RWPE2 (cell line): ENCODE measurements at regions not wholly inside any gene's neighbourhood (a gene's known extent, or its start where the extent isn't known, plus 50 kb on each side); places are given as distances from the start of the nearest gene placed in this dataset.

Experiments used
- ATAC-seq: fragments of 200-7000 bp; cut with Tn5 transposase; 3 replicates; pipeline ENCODE4 v1.9.1; 2021; ENCODE audit warnings: low read depth
- DNase-seq: peaks from one replicate; pipeline ENCODE4 v3.0.0-alpha.2; 2020; ENCODE audit warnings: low spot score
- H3K27ac ChIP-seq: fragments of 450-650 bp; 2 replicates; pipeline ENCODE4 v1.5.1; 2017; ENCODE audit warnings: mild to moderate bottlenecking; ENCODE audit not compliant: poor library complexity, severe bottlenecking
- H3K27me3 ChIP-seq: fragments of 250-450 bp; sonication (Bioruptor Pico); 2 replicates; pipeline ENCODE4 v1.5.1; 2021; ENCODE audit warnings: mild to moderate bottlenecking, moderate library complexity; ENCODE audit not compliant: insufficient read depth, poor library complexity, severe bottlenecking
- H3K36me3 ChIP-seq: fragments of 250-450 bp; sonication (Bioruptor Pico); 2 replicates; pipeline ENCODE4 v1.5.1; 2020; ENCODE audit warnings: low read depth, mild to moderate bottlenecking, moderate library complexity
- H3K4me1 ChIP-seq: fragments of 250-450 bp; sonication (Bioruptor Pico); 2 replicates; pipeline ENCODE4 v1.5.1; 2021; ENCODE audit warnings: mild to moderate bottlenecking, moderate library complexity; ENCODE audit not compliant: insufficient read depth, poor library complexity, severe bottlenecking
- H3K4me3 ChIP-seq: fragments of 250-450 bp; sonication (Bioruptor Pico); 2 replicates; pipeline ENCODE4 v1.5.1; 2021; ENCODE audit warnings: mild to moderate bottlenecking, moderate library complexity; ENCODE audit not compliant: severe bottlenecking
- H3K9me3 ChIP-seq: fragments of 250-450 bp; sonication (Bioruptor Pico); 2 replicates; pipeline ENCODE4 v1.5.1; 2021; ENCODE audit warnings: mild to moderate bottlenecking, moderate library complexity; ENCODE audit not compliant: severe bottlenecking
- TF ChIP-seq, protein P1 (sequence below): fragments of 450-650 bp; IDR thresholded peaks from one replicate; pipeline ENCODE4 v1.5.1; 2017; ENCODE audit warnings: mild to moderate bottlenecking, moderate library complexity; ENCODE audit not compliant: poor library complexity, severe bottlenecking

DNA sequence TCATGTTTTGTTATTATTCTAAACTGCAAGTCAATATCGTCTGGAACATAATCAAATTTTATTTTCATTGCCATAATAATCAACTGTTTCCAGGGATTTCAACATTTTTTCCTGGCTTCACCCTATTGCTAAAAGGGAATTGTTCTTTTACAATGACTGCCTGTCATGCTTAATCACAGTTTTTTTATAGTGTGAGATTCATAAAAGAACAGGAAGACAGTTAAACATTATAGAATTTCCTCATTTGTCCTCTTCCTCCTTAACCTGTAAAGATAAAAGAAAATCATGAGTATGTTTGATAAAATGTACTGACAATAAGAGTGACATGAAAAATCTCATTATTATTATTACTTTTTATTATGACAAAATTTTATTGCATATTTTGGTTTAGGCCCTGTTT, 73.3 kb upstream of the CENPW start:
- TF ChIP-seq, protein P1, sequence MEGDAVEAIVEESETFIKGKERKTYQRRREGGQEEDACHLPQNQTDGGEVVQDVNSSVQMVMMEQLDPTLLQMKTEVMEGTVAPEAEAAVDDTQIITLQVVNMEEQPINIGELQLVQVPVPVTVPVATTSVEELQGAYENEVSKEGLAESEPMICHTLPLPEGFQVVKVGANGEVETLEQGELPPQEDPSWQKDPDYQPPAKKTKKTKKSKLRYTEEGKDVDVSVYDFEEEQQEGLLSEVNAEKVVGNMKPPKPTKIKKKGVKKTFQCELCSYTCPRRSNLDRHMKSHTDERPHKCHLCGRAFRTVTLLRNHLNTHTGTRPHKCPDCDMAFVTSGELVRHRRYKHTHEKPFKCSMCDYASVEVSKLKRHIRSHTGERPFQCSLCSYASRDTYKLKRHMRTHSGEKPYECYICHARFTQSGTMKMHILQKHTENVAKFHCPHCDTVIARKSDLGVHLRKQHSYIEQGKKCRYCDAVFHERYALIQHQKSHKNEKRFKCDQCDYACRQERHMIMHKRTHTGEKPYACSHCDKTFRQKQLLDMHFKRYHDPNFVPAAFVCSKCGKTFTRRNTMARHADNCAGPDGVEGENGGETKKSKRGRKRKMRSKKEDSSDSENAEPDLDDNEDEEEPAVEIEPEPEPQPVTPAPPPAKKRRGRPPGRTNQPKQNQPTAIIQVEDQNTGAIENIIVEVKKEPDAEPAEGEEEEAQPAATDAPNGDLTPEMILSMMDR, result no peak
- no peaks in the 10 kb centered on the region for H3K9me3 ChIP-seq
- no peak overlapping the region for H3K4me3 ChIP-seq
- no peaks in the 10 kb centered on the region for H3K27me3 ChIP-seq
- DNase-seq, result no peak
- no peak for ATAC-seq
- H3K4me1 ChIP-seq, result no peaks in the 10 kb centered on the region
- no peaks in the 10 kb centered on the region for H3K36me3 ChIP-seq
- no peak overlapping the region for H3K27ac ChIP-seq

DNA sequence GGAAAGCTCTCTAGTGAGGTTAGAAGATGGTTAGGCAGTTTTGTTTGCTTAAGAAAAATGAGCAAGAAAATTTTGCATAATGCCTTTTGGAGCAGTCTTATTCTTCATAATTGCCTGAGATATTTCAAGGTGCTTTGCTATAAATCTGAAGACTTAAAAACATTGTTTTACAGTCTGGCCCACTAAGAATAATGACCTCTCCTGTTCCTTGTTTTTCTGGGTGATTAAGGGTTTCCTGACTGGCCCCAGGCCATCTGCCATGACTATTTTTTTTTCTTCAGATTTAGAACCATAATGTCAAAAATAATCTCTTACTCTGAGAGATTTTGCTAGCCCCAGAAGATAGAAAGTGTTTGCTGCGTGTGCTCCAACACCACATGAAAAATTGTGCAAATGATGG, 72.3 kb upstream of the CENPW start:
- no peak overlapping the region for H3K27ac ChIP-seq
- no peaks in the 10 kb centered on the region for H3K9me3 ChIP-seq
- H3K27me3 ChIP-seq, result no peaks in the 10 kb centered on the region
- DNase-seq (no peak), ATAC-seq (no peak)
- H3K4me1 ChIP-seq, result no peaks in the 10 kb centered on the region
- H3K36me3 ChIP-seq, result no peaks in the 10 kb centered on the region
- TF ChIP-seq, protein P1, result no peak
- H3K4me3 ChIP-seq, result no peak overlapping the region

DNA sequence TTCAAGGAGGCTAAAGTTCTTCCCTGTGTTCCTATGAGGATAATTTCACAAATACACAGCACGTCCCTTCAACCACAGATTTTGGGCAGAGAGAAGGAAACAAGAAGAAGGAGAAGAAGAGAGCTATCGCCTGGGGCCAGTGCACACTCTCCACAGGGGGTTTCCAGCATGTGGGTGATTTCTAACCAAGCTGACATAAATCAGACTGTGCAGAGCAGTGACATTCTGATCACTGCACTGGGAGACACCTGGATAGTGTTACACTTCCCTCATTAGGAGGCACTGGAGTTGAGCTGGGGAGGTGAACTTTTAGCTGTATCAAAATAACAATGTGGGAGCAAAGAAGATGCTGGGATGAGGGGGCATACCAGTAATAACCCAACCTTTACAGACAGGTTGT, 71.8 kb upstream of the CENPW start:
- DNase-seq, result no peak
- H3K4me1 ChIP-seq, result no peaks in the 10 kb centered on the region
- H3K4me3 ChIP-seq, result no peak overlapping the region
- no peaks in the 10 kb centered on the region for H3K9me3 ChIP-seq
- TF ChIP-seq, protein P1, result no peak
- no peak overlapping the region for H3K27ac ChIP-seq
- ATAC-seq, result no peak
- H3K36me3 ChIP-seq, result no peaks in the 10 kb centered on the region
- no peaks in the 10 kb centered on the region for H3K27me3 ChIP-seq

DNA sequence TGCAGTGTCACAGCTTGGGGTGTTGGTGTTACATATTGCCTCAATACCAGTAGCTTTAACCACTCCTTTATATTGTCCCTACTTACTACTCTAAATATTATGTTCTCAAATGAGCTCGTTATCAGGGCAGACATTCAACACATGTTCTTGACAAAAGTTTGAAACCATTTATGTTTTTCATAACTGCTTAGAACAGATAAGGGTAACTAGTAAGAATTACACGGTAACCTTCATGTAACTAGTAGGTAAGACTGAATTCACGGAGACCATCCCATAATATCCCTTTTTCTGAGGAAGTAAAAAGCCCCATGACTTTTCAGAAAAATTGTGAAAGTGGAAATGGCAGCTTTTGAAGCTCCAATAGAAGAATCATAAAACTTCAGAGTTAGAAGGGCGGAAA, 59.6 kb upstream of the CENPW start:
- ATAC-seq (no peak), DNase-seq (no peak)
- Histone ChIP-seq H3K27ac (no peak overlapping the region), H3K36me3 (no peaks in the 10 kb centered on the region), H3K9me3 (no peaks in the 10 kb centered on the region), H3K4me1 (no peaks in the 10 kb centered on the region), H3K4me3 (no peak overlapping the region), H3K27me3 (no peaks in the 10 kb centered on the region)
- TF ChIP-seq, protein P1, result no peak

DNA sequence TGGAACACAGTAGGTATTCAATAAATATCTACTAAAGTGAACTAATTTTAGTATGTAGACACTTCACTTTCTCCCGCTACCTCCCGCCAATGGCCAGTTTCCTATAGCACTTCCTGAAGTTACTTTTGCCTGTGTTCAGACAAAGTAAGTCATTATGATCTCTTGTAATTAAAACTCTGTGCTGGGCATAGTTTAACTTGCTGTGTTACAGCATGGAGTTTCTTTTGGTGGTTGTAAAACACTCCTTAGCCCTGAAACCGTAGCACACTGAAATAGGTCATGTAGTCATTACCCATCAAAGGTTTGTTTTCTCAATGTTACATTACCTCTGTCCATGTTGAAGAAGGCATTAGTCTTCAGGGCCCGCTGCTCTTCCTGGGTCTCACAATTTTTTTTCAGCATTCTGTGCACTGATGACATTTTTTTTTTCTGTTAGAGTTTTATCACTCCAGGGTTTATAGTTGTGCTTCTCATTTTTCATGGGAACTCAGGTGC, 54.0 kb upstream of the CENPW start:
- H3K27me3 ChIP-seq, result no peaks in the 10 kb centered on the region
- DNase-seq (no peak), ATAC-seq (no peak)
- no peak overlapping the region for H3K27ac ChIP-seq
- TF ChIP-seq, protein P1, result no peak
- H3K36me3 ChIP-seq, result no peaks in the 10 kb centered on the region
- no peaks in the 10 kb centered on the region for H3K9me3 ChIP-seq
- H3K4me1 ChIP-seq, result no peaks in the 10 kb centered on the region
- no peak overlapping the region for H3K4me3 ChIP-seq
